Dedifferentiated amniotic fluid mesenchymal stem cell (primary cell): ENCODE measurements at regions not wholly inside any gene's neighbourhood (a gene's known extent, or its start where the extent isn't known, plus 50 kb on each side); places are given as distances from the start of the nearest gene placed in this dataset.

Source experiments
- DNase-seq: peaks from one replicate; pipeline ENCODE4 v3.0.0-alpha.2; 2016; ENCODE audit errors: extremely low spot score

GRCh38 chr1:38291336-38291735 is 244.7 kb upstream of the POU3F1 start:
- no peak for DNase-seq

- DNase-seq: no peak
These were observed 242.4 kb upstream of the POU3F1 start for GRCh38 chr1:38289034-38289433.

- no peak for DNase-seq
These were observed 241.0 kb upstream of the POU3F1 start for GRCh38 chr1:38287547-38287946.

GRCh38 chr1:38287036-38287435 is 240.4 kb upstream of the POU3F1 start:
- no peak for DNase-seq

- DNase-seq: no peak
These were observed 239.4 kb upstream of the POU3F1 start for GRCh38 chr1:38285807-38286530.

DNA sequence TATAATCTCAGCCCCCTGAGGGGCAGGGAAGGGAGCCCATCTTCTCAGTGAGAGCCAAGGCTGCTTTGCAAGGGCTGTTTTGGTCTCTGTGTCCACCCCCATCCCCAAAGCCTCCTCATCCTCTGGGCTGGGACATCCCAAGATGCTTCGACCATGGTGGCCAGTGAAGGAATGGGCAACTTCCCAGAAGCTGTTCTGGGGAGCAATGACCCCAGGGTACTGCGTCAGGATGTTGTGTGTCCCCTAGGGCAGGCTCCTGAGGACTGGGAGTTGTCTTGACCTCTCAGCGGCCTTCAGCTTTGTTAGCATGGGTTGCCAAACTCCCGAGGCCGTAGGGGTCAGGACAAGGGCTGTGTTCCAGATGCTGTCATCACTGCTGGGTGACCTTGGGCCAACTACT is 238.4 kb upstream of the POU3F1 start:
- no peak for DNase-seq

DNA sequence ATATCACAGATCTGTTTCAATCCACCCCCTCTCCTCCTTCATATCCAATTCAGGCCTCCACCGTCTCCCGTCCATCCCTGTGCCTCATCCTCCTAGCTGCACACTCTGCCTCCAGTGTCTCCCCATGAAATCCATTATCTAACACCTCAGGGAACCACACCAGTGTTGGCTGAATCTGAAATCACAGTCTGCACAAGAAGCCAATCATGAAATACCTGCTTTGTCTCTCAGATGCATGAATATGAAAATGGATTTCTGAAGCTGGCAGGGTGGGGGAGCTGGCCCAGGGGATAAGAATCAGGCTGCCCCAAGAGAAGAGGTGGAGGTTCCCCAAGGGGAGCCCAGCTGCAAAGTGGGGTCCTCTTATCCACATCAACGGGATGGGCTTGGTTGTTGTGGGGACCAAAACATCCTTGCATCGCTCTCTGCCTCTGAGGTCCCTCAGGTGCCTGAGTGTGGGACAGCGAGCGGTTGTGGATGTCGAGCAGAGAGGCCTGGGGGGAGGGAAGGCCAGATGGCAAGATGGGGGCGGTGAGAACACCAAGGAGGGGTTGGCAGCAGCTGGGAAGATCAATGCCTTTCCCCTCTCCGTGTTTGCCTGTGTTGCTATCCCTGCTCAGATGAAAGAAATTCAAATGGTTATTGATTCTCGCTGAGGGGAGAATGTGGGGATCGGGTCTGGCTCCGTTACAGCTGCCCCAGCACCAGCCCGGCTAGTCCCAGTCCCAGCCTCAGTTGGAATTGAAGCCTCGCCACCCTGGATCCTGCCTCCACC is 237.3 kb upstream of the POU3F1 start:
- no peak for DNase-seq

DNA sequence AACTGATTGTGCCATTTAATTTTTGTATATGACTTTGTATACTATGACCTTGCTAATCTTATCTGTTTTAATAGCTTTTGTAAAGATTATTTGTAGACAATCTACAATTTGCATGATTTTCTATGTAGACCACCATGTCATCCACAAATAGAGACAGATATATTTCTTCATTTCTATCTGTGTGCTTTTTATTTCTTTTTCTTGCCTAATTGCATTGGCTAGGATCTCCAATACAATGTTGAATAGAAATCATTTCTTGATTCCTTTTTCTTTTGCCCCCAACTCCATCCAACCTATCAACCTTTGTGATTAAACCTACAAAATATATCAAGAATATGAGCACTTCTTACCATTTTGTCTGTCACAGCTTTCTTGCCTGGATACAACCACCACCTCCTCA is 232.6 kb upstream of the POU3F1 start:
- no peak for DNase-seq

DNA sequence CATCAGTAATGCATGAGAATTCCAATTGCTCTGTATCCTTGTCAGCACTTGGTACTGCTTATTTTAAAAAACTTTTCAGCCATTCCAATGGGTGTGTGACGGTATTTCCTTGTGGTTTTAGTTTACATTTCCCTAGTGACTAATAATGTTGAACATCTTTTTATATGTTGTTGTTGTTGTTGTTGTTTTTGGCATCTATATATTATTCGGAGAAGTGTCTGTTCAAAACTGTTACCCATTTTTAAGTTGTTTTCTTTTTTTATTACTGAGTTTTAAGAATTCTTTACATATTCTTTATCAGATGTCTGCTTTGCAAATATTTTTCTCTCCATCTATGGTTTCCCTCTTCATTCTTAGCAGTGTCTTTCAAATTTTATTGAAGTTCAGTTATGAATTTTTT is 231.1 kb upstream of the POU3F1 start:
- no peak for DNase-seq

DNA sequence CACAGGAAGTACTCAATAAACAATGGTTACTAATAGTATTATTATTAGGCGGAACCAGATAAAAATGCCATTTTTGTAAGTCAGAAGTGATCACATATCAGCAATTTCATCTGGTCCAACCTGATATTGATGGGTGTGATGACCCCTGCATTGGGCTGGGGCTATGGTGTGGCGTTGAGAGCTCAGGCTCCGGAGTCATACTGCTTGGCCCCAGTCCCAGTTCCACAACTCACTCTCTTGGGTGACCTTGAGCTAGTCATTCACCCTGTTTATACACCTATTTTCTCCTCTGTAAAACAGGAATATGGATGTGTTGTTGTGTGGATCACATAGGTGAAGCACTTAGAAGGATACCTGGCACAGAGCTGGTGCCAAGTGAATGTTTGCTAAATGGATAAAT is 229.4 kb upstream of the POU3F1 start:
- no peak for DNase-seq

GRCh38 chr1:38274974-38275373 is 228.4 kb upstream of the POU3F1 start:
- DNase-seq: no peak

DNA sequence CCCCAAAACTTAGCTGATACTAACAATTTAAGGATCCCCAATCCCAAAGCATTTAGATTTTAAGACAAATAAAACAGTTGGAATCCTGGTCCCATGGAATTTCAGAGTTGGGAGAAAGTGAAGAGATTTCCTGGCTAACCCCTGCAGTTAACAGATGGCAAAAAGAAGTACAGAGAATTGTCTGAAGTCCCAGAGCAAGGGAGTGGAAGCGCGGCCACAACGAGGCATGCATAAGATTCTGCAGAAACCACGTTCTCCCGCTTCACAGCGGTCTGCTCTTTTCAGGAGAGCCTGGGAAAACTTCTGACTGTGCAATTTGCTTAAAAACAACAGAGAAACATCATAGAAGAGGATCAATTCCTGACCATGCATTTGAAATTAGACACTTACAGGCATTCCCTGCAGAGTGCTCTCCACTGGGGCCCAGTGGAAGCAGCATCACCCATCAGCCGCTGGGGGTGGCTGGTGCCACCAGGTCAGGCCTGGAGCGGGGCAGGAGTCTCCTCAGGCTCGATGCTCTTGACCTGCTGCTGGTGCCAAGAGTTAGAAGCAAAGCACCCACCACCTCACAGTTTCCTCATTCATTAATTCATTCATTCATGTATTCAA is 226.7 kb upstream of the POU3F1 start:
- DNase-seq: no peak

- no peak for DNase-seq
These were observed 225.9 kb upstream of the POU3F1 start for GRCh38 chr1:38272515-38272914.

- no peak for DNase-seq
These were observed 224.4 kb upstream of the POU3F1 start for GRCh38 chr1:38270849-38271633.

DNA sequence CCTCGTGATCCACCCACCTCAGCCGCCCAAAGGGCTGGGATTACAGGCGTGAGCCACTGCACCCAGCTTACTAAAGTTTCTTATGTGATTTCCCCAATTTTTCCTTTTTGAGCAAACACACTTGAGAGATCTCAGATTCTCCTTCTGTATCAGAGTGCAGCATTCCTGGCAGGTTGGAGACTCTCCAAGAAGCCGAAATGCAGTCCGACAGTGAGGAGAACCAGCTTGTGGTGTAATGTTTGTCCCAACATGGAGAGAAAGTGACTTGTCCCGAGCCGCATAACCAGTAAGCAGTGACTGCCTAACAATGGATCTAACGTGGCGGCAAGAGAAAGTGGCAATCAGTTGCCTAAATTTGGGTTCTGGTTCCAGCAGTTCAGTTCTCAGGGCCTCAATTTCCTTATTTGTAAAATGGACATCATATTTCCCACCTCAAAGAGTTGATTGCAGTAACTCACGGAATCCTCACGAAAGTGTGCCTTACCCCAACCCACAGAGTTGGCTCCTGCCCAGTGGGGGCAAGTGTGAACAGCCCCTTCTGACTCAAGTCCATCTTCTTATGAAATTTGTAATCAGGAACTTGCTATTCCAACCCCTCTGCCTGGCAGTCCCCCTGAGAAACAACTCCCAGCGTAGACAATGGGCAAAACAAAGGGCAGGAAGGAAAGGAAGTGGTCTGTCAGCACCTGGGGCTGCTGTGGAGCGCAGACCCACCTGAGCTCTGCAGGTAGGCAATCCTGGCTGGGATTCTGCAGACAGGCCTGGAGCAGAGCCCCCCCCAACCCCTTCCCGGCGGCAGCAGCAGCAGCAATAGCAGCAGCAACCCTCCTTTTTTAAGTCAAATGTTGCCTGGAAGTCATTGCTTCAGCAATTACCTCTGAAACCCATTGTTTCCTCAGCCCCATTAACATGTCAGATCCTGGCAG is 223.6 kb upstream of the POU3F1 start:
- no peak for DNase-seq

GRCh38 chr1:38268226-38268625 is 221.6 kb upstream of the POU3F1 start:
- no peak for DNase-seq

DNA sequence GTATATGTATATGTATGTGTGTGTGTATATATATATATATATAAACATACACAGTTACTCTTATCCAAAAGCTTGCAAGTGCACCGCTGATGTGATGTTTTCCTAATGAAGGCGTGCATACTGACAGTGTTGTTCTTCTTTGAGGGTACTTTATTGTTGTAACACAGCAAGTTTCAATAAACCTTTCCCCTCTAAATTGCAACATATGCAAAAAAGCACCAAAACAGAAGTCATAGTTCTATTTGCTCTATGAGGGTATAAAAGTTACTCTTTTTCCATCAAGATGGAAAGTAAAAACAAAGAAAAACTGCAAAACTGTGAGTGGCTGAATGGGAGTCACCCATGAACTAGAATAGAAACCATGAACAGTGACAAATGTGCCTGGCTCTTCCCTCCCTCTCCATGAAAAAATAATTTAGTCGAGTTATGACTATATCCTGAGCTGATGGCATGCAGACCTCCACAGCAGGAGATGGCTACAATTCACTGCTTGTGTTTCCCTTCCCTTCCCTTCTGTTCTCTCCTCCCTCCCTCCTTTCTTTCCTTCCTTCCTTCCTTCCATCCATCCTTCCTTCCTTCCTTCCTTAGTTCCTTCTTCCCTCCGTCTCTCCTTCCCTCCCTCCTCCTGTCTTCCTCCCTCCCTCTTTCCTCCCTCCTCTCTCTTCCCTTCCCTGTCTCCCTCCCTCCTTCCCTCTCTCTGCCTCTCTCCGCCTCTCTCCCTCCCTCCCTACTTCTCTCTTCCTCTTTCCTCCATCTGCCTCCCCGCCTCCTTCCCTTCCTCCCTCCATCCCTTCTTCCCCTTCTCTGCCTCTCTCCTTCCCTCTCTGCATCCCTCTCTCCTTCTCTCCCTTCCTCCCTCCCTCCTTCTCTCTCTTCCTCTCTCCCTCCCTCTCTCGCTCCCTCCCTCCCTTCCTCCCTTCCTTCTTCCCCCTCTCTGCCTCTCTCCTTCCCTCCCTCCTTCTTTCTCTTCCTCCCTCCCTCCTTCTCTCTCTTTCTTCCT is 220.7 kb upstream of the POU3F1 start:
- no peak for DNase-seq

DNA sequence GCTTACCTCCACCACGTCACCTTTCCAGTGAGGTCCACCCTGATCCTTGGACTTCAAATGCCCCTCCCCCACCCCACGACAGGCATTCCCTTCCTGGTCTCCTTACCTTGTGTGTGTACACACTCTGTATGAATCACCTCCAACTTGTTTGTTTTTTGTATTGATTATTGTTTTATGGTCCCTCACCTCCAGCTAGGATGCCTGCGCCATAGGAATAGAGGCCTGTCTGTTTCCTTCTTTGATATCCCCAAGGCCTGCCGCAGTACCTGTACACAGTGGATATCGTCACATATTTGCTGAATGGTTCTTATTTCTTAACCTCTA is 219.6 kb upstream of the POU3F1 start:
- no peak for DNase-seq

GRCh38 chr1:38265293-38266196 is 219.0 kb upstream of the POU3F1 start:
- no peak for DNase-seq
